ENCODE measurements at regions not wholly inside any gene's neighbourhood (a gene's known extent, or its start where the extent isn't known, plus 50 kb on each side); places are given as distances from the start of the nearest gene placed in this dataset.

GRCh38 chr13:40875583-40875982 lies 86.2 kb downstream of the SLC25A15 start:
- TF ChIP-seq, protein P1, sequence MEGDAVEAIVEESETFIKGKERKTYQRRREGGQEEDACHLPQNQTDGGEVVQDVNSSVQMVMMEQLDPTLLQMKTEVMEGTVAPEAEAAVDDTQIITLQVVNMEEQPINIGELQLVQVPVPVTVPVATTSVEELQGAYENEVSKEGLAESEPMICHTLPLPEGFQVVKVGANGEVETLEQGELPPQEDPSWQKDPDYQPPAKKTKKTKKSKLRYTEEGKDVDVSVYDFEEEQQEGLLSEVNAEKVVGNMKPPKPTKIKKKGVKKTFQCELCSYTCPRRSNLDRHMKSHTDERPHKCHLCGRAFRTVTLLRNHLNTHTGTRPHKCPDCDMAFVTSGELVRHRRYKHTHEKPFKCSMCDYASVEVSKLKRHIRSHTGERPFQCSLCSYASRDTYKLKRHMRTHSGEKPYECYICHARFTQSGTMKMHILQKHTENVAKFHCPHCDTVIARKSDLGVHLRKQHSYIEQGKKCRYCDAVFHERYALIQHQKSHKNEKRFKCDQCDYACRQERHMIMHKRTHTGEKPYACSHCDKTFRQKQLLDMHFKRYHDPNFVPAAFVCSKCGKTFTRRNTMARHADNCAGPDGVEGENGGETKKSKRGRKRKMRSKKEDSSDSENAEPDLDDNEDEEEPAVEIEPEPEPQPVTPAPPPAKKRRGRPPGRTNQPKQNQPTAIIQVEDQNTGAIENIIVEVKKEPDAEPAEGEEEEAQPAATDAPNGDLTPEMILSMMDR (conservative IDR thresholded peaks at IDR 0.05 in 1 of 2, IDR thresholded peaks at IDR 0.05 in 1 of 2; ENCODE audit: low read depth in 1 of 2, low read length in 2 of 2): no peak
- no peak for TF ChIP-seq EZH2 (IDR thresholded peaks at IDR 0.05; ENCODE audit: low read length, missing control alignments)
